ENCODE measurements at regions not wholly inside any gene's neighbourhood (a gene's known extent, or its start where the extent isn't known, plus 50 kb on each side); places are given as distances from the start of the nearest gene placed in this dataset.

GRCh38 chr11:101195294-101195693 is 65.7 kb upstream of the PGR start:
- H3K4me3 ChIP-seq (ENCODE audit: low read depth, low read length) = no peak overlapping the region
- no peak for DNase-seq (ENCODE audit: low read depth)
- TF ChIP-seq CTCF (conservative IDR thresholded peaks at IDR 0.05; ENCODE audit: low read depth, low read length) = no peak

- H3K4me3 ChIP-seq (ENCODE audit: low read depth, low read length) = no peak overlapping the region
- DNase-seq (ENCODE audit: low read depth) = no peak
- no peak for TF ChIP-seq CTCF (conservative IDR thresholded peaks at IDR 0.05; ENCODE audit: low read depth, low read length)
Measured at GRCh38 chr11:101188801-101189200, 59.2 kb upstream of the PGR start.

- H3K4me3 ChIP-seq (ENCODE audit: low read depth, low read length) = no peak overlapping the region
- no peak for DNase-seq (ENCODE audit: low read depth)
- no peak for TF ChIP-seq CTCF (conservative IDR thresholded peaks at IDR 0.05; ENCODE audit: low read depth, low read length)
Measured at GRCh38 chr11:101188173-101188572, 58.6 kb upstream of the PGR start.

- DNase-seq (ENCODE audit: low read depth) = no peak
- H3K4me3 ChIP-seq (ENCODE audit: low read depth, low read length) = no peak overlapping the region
Measured at GRCh38 chr11:101187748-101188147, 58.1 kb upstream of the PGR start.

GRCh38 chr11:101185985-101186384 is 56.4 kb upstream of the PGR start:
- TF ChIP-seq CTCF (conservative IDR thresholded peaks at IDR 0.05; ENCODE audit: low read depth, low read length) = no peak
- no peak for DNase-seq (ENCODE audit: low read depth)
- no peak overlapping the region for H3K4me3 ChIP-seq (ENCODE audit: low read depth, low read length)

More at GRCh38 chr11:101187748-101188147, 58.1 kb upstream of the PGR start:
- no peak for TF ChIP-seq CTCF (conservative IDR thresholded peaks at IDR 0.05; ENCODE audit: low read depth, low read length)

- no peak for TF ChIP-seq CTCF (conservative IDR thresholded peaks at IDR 0.05; ENCODE audit: low read depth, low read length)
- H3K4me3 ChIP-seq (ENCODE audit: low read depth, low read length) = no peak overlapping the region
- DNase-seq (ENCODE audit: low read depth) = no peak
Measured at GRCh38 chr11:101182467-101182866, 52.9 kb upstream of the PGR start.

GRCh38 chr11:101180481-101180880 is 50.9 kb upstream of the PGR start:
- no peak overlapping the region for H3K4me3 ChIP-seq (ENCODE audit: low read depth, low read length)
- TF ChIP-seq CTCF (conservative IDR thresholded peaks at IDR 0.05; ENCODE audit: low read depth, low read length) = no peak
- no peak for DNase-seq (ENCODE audit: low read depth)
